Neutrophil (primary cell): ENCODE measurements at regions not wholly inside any gene's neighbourhood (a gene's known extent, or its start where the extent isn't known, plus 50 kb on each side); places are given as distances from the start of the nearest gene placed in this dataset.

Source experiments
- H3K27ac ChIP-seq: fragments of 200-600 bp; sonication (generic); 2 replicates; pipeline ENCODE4 v1.5.1; 2016; ENCODE audit warnings: mild to moderate bottlenecking, moderate library complexity
- H3K27me3 ChIP-seq: fragments of 200-600 bp; sonication (generic); 2 replicates; pipeline ENCODE4 v1.6.0; 2016; ENCODE audit warnings: mild to moderate bottlenecking
- H3K36me3 ChIP-seq: fragments of 200-600 bp; sonication (generic); 2 replicates; pipeline ENCODE4 v1.5.1; 2017
- H3K4me1 ChIP-seq, 2 experiments: fragments of 200-600 bp in 1 of 2; sonication (generic) in 1 of 2; 1 replicate in 1 of 2; 2 replicates in 1 of 2; pipeline versions ENCODE4 v1.5.1 to v1.6.1; 2013 to 2016; ENCODE audit warnings: low read depth in 1 of 2, low read length in 1 of 2, mild to moderate bottlenecking in 1 of 2, moderate library complexity in 1 of 2; ENCODE audit not compliant: control insufficient read depth in 1 of 2, insufficient read depth in 1 of 2
- H3K4me3 ChIP-seq, 2 experiments: fragments of 200-600 bp in 1 of 2; sonication (generic) in 1 of 2; 1 replicate in 1 of 2; 2 replicates in 1 of 2; pipeline ENCODE4 v1.5.1; 2013 to 2016; ENCODE audit warnings: low read depth in 1 of 2, low read length in 1 of 2, mild to moderate bottlenecking in 1 of 2, moderate library complexity in 1 of 2
- H3K9me3 ChIP-seq: fragments of 200-600 bp; sonication (generic); 2 replicates; pipeline ENCODE4 v1.5.1; 2016
- TF ChIP-seq, protein P1 (sequence below): fragments of 200-600 bp; sonication (generic); IDR thresholded peaks from 2 replicates; pipeline ENCODE4 v1.5.1; 2016; ENCODE audit warnings: antibody characterized with exemption

DNA sequence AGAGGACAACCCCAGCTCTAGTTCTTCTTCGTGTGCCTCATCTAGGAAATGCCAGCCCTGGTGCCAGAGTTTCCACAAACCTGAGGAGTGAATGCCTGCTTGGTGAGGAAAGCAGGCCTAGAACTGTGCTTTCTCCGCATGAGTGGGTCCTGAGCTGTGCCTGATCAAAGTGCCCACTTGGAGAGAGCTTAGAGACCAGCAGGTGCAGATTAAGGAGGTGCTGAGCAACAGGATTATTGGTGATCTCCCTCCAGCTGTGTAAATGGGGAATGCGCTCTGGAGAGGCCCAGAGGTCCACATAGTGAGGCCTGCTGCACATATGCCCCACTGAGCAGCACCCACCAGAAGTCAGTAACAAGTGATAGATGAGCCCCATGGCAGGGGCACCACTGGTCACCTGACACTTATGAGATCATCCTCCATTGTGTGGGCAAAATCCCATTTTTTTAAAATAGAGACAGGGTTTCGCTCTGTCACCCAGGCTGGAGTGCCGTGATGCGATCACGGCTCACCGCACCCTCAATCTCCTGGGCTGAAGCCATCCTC lies 127.2 kb upstream of the ZC3H12A start:
- TF ChIP-seq, protein P1, sequence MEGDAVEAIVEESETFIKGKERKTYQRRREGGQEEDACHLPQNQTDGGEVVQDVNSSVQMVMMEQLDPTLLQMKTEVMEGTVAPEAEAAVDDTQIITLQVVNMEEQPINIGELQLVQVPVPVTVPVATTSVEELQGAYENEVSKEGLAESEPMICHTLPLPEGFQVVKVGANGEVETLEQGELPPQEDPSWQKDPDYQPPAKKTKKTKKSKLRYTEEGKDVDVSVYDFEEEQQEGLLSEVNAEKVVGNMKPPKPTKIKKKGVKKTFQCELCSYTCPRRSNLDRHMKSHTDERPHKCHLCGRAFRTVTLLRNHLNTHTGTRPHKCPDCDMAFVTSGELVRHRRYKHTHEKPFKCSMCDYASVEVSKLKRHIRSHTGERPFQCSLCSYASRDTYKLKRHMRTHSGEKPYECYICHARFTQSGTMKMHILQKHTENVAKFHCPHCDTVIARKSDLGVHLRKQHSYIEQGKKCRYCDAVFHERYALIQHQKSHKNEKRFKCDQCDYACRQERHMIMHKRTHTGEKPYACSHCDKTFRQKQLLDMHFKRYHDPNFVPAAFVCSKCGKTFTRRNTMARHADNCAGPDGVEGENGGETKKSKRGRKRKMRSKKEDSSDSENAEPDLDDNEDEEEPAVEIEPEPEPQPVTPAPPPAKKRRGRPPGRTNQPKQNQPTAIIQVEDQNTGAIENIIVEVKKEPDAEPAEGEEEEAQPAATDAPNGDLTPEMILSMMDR: no peak
- Histone ChIP-seq H3K27ac (no peak overlapping the region), H3K36me3 (no peaks in the 10 kb centered on the region), H3K27me3 (no peaks in the 10 kb centered on the region), H3K9me3 (no peaks in the 10 kb centered on the region), H3K4me1 (no peaks in the 10 kb centered on the region), H3K4me3 (no peak overlapping the region)

DNA sequence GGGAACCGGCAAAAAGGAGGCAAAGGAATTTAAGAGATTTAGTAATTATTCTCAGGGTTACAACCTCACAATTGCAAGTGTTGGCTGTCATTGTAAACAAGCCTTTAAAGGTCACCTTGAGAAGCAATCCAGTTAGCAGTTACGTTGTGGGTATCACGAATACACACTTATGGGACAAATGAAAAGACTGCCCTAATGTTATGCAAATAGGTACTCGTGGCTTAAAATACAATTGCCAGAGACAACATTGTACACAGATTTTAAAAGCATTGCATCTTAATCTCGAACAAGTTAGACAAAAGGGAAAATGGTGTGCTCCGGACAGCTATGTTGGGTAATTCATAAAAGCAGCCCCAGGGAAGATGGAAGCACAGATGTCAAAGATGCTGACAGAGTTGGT lies 120.5 kb upstream of the ZC3H12A start:
- H3K27me3 ChIP-seq: peaks cover 4% of the 10 kb centered on the region
- H3K4me3 ChIP-seq: no peak overlapping the region
- H3K4me1 ChIP-seq: no peaks in the 10 kb centered on the region
- no peaks in the 10 kb centered on the region for H3K36me3 ChIP-seq
- no peaks in the 10 kb centered on the region for H3K9me3 ChIP-seq
- TF ChIP-seq, protein P1: no peak
- no peak overlapping the region for H3K27ac ChIP-seq

DNA sequence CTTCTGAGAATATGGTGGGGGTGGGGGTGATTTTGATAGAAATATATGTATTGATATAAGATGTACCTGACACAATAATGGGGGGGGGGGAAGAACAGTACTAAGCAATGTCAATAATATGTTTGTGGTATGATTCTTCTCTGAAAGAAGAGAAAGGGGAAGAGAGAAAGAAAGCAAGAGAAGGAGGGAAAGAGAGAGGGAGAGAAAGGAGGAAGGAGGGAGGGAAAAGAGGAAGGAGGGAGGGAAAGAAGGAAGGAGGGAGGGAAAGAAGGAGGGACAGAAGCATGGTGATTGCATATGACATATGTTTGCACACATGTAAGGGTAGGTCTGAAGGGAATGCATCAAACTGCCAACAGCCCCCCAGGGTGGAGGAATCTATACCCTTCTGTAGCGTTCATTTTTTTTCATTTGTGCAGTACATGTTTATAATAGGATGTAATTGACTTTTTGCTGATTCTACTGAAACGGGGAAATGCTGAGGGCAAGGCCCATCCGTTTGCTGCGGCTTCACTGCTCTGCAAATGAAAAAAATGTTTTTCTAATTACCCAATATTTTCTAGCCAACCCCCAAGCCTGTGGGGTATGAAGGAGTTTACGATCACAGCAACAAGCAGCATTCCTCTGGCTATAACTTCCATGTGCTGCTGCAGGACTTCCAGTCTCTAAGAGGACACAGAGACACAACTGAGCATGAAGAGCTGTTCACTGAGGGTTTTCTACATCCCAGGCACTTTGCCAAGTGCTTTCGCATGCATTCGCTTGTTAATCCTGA lies 119.3 kb upstream of the ZC3H12A start:
- no peaks in the 10 kb centered on the region for H3K4me1 ChIP-seq
- H3K27me3 ChIP-seq: peaks cover 4% of the 10 kb centered on the region
- no peaks in the 10 kb centered on the region for H3K36me3 ChIP-seq
- H3K9me3 ChIP-seq: no peaks in the 10 kb centered on the region
- no peak overlapping the region for H3K27ac ChIP-seq
- no peak overlapping the region for H3K4me3 ChIP-seq
- TF ChIP-seq, protein P1: no peak

DNA sequence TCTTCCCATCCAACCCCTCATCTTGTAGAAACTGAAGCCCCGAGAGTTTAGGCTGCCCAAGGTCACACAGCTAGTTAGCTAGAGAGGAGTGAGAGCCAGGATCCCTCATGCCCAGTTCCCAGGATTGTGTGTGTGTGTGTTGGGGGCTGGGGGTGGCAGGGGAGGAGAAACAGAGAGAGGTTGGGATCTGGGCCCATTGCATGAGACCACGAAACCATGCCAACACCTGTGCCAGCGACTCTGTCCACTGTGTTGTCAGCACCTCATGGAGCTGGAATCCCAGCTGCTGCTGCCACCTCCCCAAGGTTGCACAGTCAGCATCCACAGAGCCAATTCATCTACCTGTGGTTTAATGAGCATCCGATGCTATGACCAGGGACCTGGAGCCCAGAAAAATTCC lies 115.4 kb upstream of the ZC3H12A start:
- Histone ChIP-seq H3K27me3 (peaks cover 35% of the 10 kb centered on the region), H3K9me3 (no peaks in the 10 kb centered on the region)
- TF ChIP-seq, protein P1: no peak

DNA sequence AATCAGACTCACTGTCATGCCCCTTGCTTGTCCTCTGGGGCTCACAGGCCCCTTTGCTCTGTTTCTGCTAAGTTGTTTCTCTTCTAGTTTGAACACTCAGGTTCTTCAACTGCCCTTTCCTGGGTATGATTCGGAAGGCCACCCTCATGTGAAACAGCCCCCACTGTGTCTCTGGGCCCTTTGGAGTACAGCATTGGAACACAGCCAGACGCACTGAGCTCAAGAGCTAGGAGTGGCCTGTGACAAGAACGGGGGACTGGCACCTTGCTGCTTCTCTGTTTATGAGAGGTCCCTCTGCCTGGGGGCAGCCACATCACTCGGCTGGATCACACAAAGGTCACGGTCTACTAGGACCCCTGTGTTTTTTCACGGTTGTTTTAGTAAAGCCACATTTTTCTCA lies 114.4 kb upstream of the ZC3H12A start:
- H3K27me3 ChIP-seq: peaks cover 45% of the 10 kb centered on the region
- no peak overlapping the region for H3K4me3 ChIP-seq
- H3K36me3 ChIP-seq: no peaks in the 10 kb centered on the region
- H3K27ac ChIP-seq: no peak overlapping the region
- H3K4me1 ChIP-seq: no peaks in the 10 kb centered on the region
- H3K9me3 ChIP-seq: no peaks in the 10 kb centered on the region
- TF ChIP-seq, protein P1: no peak

More for the DNA sequence above, 115.4 kb upstream of the ZC3H12A start:
- no peak overlapping the region for H3K27ac ChIP-seq
- H3K4me3 ChIP-seq: no peak overlapping the region
- no peaks in the 10 kb centered on the region for H3K4me1 ChIP-seq
- H3K36me3 ChIP-seq: no peaks in the 10 kb centered on the region
